Stimulated activated naive CD8-positive, alpha-beta T cell treated with anti-CD3 and anti-CD28 coated beads, Interleukin-15, Interleukin-2, amounts not matched to agents 100 U/mL and 50 U/mL, for 24 hours (primary cell): ENCODE measurements at regions not wholly inside any gene's neighbourhood (a gene's known extent, or its start where the extent isn't known, plus 50 kb on each side); places are given as distances from the start of the nearest gene placed in this dataset.

ENCODE experiments used
- ATAC-seq: fragments of 150-1000 bp; cut with Tn5 transposase; one replicate; pipeline ENCODE4 v1.10.0; 2021
- DNase-seq: peaks from one replicate; pipeline ENCODE4 v3.0.0; 2021

DNA sequence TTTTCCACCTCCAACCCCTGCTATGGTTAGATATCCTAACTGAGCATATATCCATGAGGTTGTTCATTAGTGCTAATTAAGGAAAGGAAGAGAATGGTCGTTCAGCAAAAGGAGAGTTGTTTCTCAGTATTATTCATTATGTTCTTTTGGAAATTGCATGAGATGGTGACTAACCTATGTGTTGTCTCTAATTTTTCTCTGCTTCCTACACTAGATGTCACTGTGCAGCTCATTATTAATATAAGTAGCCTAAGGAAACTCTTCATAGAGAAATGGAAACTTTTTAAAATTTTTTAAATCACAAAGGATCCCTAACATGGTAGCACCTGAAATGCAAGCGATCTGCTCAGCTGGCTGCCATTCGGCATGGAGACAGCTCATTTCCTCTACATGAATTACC is 67.7 kb upstream of the FAM9A start:
- DNase-seq: no peak
- no peak for ATAC-seq

DNA sequence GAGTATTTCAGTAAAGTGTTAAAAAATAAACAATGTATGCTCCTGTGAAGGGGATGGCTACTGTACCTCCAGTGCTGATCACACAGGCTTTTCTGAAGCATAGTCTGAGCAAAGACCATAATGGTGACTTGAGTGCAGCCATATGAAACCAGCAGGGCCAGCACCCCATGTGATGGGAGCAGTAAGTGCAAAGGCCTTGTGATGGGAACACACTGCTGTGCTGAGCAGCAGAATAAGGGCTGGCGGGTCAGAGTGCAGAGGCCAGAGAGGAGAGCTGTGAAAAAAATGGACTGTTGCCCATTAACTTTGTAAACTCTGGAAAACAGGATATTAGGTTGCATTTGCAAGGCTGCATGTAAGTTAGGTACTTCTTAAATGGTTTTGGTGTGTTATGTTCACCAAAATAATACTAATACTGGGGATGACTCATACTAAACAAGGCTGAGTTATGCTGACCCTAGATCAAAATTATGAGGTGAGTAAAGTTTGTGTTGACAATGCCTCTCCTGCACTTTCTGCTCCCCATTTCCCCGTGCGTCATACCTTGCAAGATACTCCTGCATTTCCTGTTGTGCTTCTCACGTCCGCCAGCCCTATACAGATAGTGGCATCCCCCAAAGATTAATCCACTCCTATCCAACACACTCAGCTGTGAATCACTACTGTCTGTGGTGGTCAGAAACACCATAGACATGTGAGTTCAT is 67.0 kb upstream of the FAM9A start:
- DNase-seq: no peak
- ATAC-seq: no peak

DNA sequence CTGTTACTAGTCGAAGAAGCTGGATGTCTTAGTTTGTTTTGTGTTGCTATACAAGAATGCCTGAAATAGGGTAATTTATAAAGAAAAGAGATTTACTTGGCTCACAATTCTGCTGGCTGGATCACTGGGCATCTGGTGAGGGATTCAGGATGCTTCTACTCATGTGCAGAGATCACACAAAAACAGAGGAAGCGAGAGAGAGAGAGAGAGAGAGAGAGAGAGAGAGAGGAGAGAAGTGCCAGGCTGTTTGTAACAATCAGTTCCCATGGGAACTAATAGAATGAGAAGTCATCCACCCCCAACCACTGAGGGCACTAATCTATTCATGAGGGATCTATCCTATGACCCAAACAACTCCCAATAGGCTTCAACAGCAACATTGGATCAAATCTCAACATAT is 66.2 kb upstream of the FAM9A start:
- no peak for DNase-seq
- ATAC-seq: no peak

DNA sequence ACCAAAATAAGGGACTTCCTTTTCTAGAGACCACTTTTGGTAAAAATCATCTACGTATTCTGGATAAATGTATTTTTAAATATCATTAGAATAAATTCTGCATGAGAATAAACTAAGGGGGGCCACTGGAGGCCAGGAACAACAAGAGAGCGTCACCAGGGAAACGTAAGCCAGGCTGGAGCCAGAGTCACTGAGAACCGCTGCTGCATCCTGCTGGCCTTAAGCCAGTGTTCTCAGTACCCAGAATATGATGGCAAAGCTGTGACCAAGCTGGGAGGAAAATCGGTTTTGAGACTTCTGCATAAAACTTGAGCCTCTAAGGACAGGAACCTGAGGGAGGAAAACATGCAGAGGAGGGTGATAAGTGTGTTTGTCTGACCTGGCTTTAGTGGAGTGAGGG is 63.0 kb upstream of the FAM9A start:
- DNase-seq: no peak
- ATAC-seq: no peak

DNA sequence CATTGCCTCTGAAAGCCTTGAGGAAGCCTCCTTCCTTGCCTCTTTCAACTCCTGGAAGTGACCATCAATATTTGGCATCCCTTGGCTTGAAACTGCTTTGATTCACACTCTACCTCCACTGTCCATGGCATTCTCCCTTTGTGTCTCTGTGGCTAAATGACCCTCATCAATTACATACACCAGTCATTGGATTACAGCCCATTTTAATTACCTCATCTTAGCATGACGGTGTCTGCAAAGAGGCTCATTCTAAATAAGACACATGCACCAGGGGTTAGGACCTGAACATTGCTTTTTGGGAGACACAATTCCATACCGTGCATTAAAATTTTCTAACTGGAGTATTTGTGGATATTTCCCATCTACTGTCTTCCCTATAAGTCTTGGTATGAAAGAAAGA is 60.7 kb upstream of the FAM9A start:
- DNase-seq: no peak
- ATAC-seq: no peak

DNA sequence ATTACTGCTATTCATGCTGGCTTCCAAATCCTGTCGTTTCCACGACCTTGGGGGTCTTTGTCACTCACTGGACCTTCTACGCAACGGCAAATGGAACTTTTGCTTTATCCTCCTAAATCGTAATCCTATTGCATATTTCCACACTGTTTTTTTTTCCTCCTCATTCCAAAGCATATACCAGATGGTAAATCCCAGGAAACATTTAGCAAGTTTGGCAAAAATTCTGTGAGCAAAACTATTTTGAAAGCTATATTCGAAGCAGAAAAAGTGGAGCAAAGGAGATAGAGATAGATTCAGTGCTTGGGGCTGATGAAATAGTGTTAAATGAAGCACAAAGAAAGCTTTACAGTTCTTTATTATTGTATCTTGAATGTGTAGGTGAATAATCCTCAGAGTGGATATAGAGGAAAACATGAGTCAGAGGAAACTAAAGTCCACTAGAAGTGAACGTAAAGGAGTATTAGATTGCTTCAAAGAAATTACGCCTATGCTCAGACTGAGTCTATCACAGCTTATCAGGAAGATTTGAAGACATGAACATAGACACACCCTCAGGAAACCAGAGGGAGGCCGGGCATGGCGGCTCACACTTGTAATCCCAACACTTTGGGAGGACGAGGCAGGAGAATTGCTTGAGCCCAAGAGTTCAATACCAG is 50.2 kb upstream of the FAM9A start:
- ATAC-seq: no peak
- no peak for DNase-seq
